ENCODE measurements at regions not wholly inside any gene's neighbourhood (a gene's known extent, or its start where the extent isn't known, plus 50 kb on each side); places are given as distances from the start of the nearest gene placed in this dataset.

- no peak for DNase-seq
Measured at GRCh38 chr17:33481652-33482051, 188.6 kb upstream of the ASIC2 start.

GRCh38 chr17:33482636-33483035, 189.5 kb upstream of the ASIC2 start:
- no peak for DNase-seq

GRCh38 chr17:33484559-33484958, 191.5 kb upstream of the ASIC2 start:
- no peak for DNase-seq

- DNase-seq: no peak
Measured at GRCh38 chr17:33486135-33486885, 193.2 kb upstream of the ASIC2 start.

GRCh38 chr17:33487187-33487879, 194.2 kb upstream of the ASIC2 start:
- DNase-seq: no peak

- no peak for DNase-seq
Measured at GRCh38 chr17:33491871-33492481, 198.9 kb upstream of the ASIC2 start.

- DNase-seq: no peak
Measured at GRCh38 chr17:33492731-33493265, 199.7 kb upstream of the ASIC2 start.

- DNase-seq: no peak
Measured at GRCh38 chr17:33493566-33493965, 200.5 kb upstream of the ASIC2 start.

- DNase-seq: no peak
Measured at GRCh38 chr17:33494151-33494550, 201.1 kb upstream of the ASIC2 start.

GRCh38 chr17:33497623-33498022, 204.5 kb upstream of the ASIC2 start:
- no peak for DNase-seq

- DNase-seq: no peak
Measured at GRCh38 chr17:33498069-33498468, 205.0 kb upstream of the ASIC2 start.

- DNase-seq: no peak
Measured at GRCh38 chr17:33499040-33499439, 205.9 kb upstream of the ASIC2 start.

- DNase-seq: peak in 1 of 3 donors; percentile 3
Measured at GRCh38 chr17:33500151-33500550, 207.1 kb upstream of the ASIC2 start.

GRCh38 chr17:33501185-33501584, 208.1 kb upstream of the ASIC2 start:
- DNase-seq: no peak

- DNase-seq: no peak
Measured at GRCh38 chr17:33504571-33504970, 211.5 kb upstream of the ASIC2 start.

GRCh38 chr17:33506889-33507650, 214.0 kb upstream of the ASIC2 start:
- no peak for DNase-seq

GRCh38 chr17:33508215-33508614, 215.1 kb upstream of the ASIC2 start:
- DNase-seq: no peak

GRCh38 chr17:33509331-33509730, 216.2 kb upstream of the ASIC2 start:
- no peak for DNase-seq

- no peak for DNase-seq
Measured at GRCh38 chr17:33511670-33512069, 218.6 kb upstream of the ASIC2 start.

GRCh38 chr17:33512113-33512512, 219.0 kb upstream of the ASIC2 start:
- DNase-seq: no peak

- no peak for DNase-seq
Measured at GRCh38 chr17:33513769-33514168, 220.7 kb upstream of the ASIC2 start.

GRCh38 chr17:33514369-33514768, 221.3 kb upstream of the ASIC2 start:
- no peak for DNase-seq

GRCh38 chr17:33515974-33516373, 222.9 kb upstream of the ASIC2 start:
- DNase-seq: no peak

Data from suppressor macrophage treated with lipopolysaccharide for 1 hour (primary cell).